HL-60 (cell line): ENCODE measurements at regions not wholly inside any gene's neighbourhood (a gene's known extent, or its start where the extent isn't known, plus 50 kb on each side); places are given as distances from the start of the nearest gene placed in this dataset.

Experiments
- DNase-seq, 2 experiments: peaks; one replicate each; pipeline ENCODE4 v3.0.0-alpha.2; 2010 to 2020; ENCODE audit warnings: low read depth in 1 of 2, low spot score in 1 of 2
- H3K27ac ChIP-seq: fragments of 250-450 bp; sonication (Bioruptor Pico); replicated peaks from 2 replicates; pipeline ENCODE4 v1.5.1; 2020; ENCODE audit warnings: mild to moderate bottlenecking, moderate library complexity
- H3K27me3 ChIP-seq: fragments of 250-450 bp; sonication (Bioruptor Pico); 2 replicates; pipeline ENCODE4 v1.5.1; 2021; ENCODE audit warnings: mild to moderate bottlenecking, moderate library complexity; ENCODE audit not compliant: insufficient read depth, poor library complexity, severe bottlenecking
- H3K4me3 ChIP-seq: replicated peaks from 2 replicates; pipeline ENCODE4 v1.5.1; 2011; ENCODE audit warnings: mild to moderate bottlenecking, control low read depth, low read length; ENCODE audit not compliant: insufficient read depth
- GABPA ChIP-seq: IDR thresholded peaks from 2 replicates; pipeline ENCODE4 v1.6.1; 2012; ENCODE audit warnings: low read depth
- POLR2AphosphoS5 ChIP-seq: IDR thresholded peaks from 2 replicates; pipeline ENCODE4 v1.6.1; 2012; ENCODE audit warnings: low read depth
- SPI1 ChIP-seq: IDR thresholded peaks from 2 replicates; pipeline ENCODE4 v1.6.1; 2012; ENCODE audit warnings: low read depth, mild to moderate bottlenecking, borderline replicate concordance
- TF ChIP-seq, protein P1 (sequence below): IDR thresholded peaks from 2 replicates; pipeline ENCODE4 v1.6.1; 2012; ENCODE audit warnings: low read depth; ENCODE audit not compliant: insufficient replicate concordance
- TF ChIP-seq, protein P2 (sequence below): IDR thresholded peaks from one replicate; pipeline ENCODE4 v1.5.1; 2011; ENCODE audit warnings: low read length, control low read depth, inconsistent platforms; ENCODE audit not compliant: insufficient read depth

GRCh38 chr3:55164191-55164590 lies 236.3 kb upstream of the LRTM1 start:
- TF ChIP-seq SPI1 (no peak), GABPA (no peak), POLR2AphosphoS5 (no peak)
- TF ChIP-seq, protein P1, sequence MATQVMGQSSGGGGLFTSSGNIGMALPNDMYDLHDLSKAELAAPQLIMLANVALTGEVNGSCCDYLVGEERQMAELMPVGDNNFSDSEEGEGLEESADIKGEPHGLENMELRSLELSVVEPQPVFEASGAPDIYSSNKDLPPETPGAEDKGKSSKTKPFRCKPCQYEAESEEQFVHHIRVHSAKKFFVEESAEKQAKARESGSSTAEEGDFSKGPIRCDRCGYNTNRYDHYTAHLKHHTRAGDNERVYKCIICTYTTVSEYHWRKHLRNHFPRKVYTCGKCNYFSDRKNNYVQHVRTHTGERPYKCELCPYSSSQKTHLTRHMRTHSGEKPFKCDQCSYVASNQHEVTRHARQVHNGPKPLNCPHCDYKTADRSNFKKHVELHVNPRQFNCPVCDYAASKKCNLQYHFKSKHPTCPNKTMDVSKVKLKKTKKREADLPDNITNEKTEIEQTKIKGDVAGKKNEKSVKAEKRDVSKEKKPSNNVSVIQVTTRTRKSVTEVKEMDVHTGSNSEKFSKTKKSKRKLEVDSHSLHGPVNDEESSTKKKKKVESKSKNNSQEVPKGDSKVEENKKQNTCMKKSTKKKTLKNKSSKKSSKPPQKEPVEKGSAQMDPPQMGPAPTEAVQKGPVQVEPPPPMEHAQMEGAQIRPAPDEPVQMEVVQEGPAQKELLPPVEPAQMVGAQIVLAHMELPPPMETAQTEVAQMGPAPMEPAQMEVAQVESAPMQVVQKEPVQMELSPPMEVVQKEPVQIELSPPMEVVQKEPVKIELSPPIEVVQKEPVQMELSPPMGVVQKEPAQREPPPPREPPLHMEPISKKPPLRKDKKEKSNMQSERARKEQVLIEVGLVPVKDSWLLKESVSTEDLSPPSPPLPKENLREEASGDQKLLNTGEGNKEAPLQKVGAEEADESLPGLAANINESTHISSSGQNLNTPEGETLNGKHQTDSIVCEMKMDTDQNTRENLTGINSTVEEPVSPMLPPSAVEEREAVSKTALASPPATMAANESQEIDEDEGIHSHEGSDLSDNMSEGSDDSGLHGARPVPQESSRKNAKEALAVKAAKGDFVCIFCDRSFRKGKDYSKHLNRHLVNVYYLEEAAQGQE = no peak
- H3K4me3 ChIP-seq = no peak overlapping the region
- no peak for DNase-seq
- H3K27me3 ChIP-seq = no peaks in the 10 kb centered on the region
- H3K27ac ChIP-seq = no peak overlapping the region

- no peak overlapping the region for H3K4me3 ChIP-seq
- TF ChIP-seq, protein P1 = no peak
- no peak for TF ChIP-seq POLR2AphosphoS5
- TF ChIP-seq, protein P2, sequence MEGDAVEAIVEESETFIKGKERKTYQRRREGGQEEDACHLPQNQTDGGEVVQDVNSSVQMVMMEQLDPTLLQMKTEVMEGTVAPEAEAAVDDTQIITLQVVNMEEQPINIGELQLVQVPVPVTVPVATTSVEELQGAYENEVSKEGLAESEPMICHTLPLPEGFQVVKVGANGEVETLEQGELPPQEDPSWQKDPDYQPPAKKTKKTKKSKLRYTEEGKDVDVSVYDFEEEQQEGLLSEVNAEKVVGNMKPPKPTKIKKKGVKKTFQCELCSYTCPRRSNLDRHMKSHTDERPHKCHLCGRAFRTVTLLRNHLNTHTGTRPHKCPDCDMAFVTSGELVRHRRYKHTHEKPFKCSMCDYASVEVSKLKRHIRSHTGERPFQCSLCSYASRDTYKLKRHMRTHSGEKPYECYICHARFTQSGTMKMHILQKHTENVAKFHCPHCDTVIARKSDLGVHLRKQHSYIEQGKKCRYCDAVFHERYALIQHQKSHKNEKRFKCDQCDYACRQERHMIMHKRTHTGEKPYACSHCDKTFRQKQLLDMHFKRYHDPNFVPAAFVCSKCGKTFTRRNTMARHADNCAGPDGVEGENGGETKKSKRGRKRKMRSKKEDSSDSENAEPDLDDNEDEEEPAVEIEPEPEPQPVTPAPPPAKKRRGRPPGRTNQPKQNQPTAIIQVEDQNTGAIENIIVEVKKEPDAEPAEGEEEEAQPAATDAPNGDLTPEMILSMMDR = no peak
- DNase-seq = no peak
- no peak overlapping the region for H3K27ac ChIP-seq
- no peaks in the 10 kb centered on the region for H3K27me3 ChIP-seq
Measured at GRCh38 chr3:55163421-55163820, 235.6 kb upstream of the LRTM1 start.

GRCh38 chr3:55162031-55162795 lies 234.4 kb upstream of the LRTM1 start:
- H3K27me3 ChIP-seq = no peaks in the 10 kb centered on the region
- no peak overlapping the region for H3K4me3 ChIP-seq
- no peak for DNase-seq
- no peak overlapping the region for H3K27ac ChIP-seq
- TF ChIP-seq SPI1 = no peak
- TF ChIP-seq, protein P1 = no peak
- TF ChIP-seq, protein P2 = no peak
- TF ChIP-seq GABPA = no peak
- no peak for TF ChIP-seq POLR2AphosphoS5
